Liver (tissue), 8 donors: ENCODE measurements at regions not wholly inside any gene's neighbourhood (a gene's known extent, or its start where the extent isn't known, plus 50 kb on each side); places are given as distances from the start of the nearest gene placed in this dataset.

ENCODE experiments used
- DNase-seq: peaks from one replicate; pipeline ENCODE4 v3.0.0-alpha.2; 2017; ENCODE audit warnings: low spot score
- H3K27ac ChIP-seq, 2 donors: one replicate each; pipeline ENCODE4 v1.7.0; 2013; ENCODE audit warnings: inconsistent platforms in 2 of 2, low read length in 2 of 2, control low read depth in 1 of 2, low read depth in 1 of 2, mild to moderate bottlenecking in 1 of 2
- H3K27me3 ChIP-seq, 4 donors: one replicate each; pipeline versions ENCODE4 v1.6.1 to v1.7.0; 2013; ENCODE audit warnings: low read length in 3 of 4, inconsistent platforms in 1 of 4, mild to moderate bottlenecking in 1 of 4, moderate library complexity in 1 of 4; ENCODE audit not compliant: control insufficient read depth in 4 of 4, insufficient read depth in 4 of 4
- H3K36me3 ChIP-seq, 4 donors: one replicate each; pipeline versions ENCODE4 v1.6.1 to v1.7.0; 2013; ENCODE audit warnings: low read length in 3 of 4, mild to moderate bottlenecking in 3 of 4, low read depth in 1 of 4, moderate library complexity in 1 of 4; ENCODE audit not compliant: control insufficient read depth in 4 of 4, insufficient read depth in 3 of 4
- H3K4me1 ChIP-seq, 4 donors: one replicate each; pipeline versions ENCODE4 v1.6.1 to v1.7.0; 2013; ENCODE audit warnings: low read length in 3 of 4, mild to moderate bottlenecking in 3 of 4, moderate library complexity in 1 of 4; ENCODE audit not compliant: control insufficient read depth in 4 of 4, insufficient read depth in 4 of 4
- H3K4me3 ChIP-seq, 3 donors: one replicate each; pipeline versions ENCODE4 v1.6.1 to v1.7.0; 2013; ENCODE audit warnings: low read length in 3 of 3, control low read depth in 1 of 3, low read depth in 1 of 3, mild to moderate bottlenecking in 1 of 3
- H3K9ac ChIP-seq, 2 donors: one replicate each; pipeline ENCODE4 v1.7.0; 2013; ENCODE audit warnings: low read length in 2 of 2, mild to moderate bottlenecking in 2 of 2, moderate library complexity in 2 of 2, control low read depth in 1 of 2, low read depth in 1 of 2
- H3K9me3 ChIP-seq, 4 donors: one replicate each; pipeline versions ENCODE4 v1.6.1 to v1.7.0; 2013; ENCODE audit warnings: low read length in 3 of 4; ENCODE audit not compliant: control insufficient read depth in 4 of 4
- ATF3 ChIP-seq: IDR thresholded peaks from 2 replicates; pipeline ENCODE4 v1.6.1; 2016; ENCODE audit warnings: antibody characterized with exemption
- CTCF ChIP-seq: fragments of 150-350 bp; IDR thresholded peaks from 2 replicates; pipeline ENCODE4 v1.5.1; 2017; ENCODE audit warnings: improper control_type of control experiment, low read depth, low read length; ENCODE audit not compliant: missing input control
- FOXA1 ChIP-seq: IDR thresholded peaks from 2 replicates; pipeline ENCODE4 v1.6.1; 2016; ENCODE audit warnings: antibody characterized with exemption
- FOXA2 ChIP-seq: IDR thresholded peaks from 2 replicates; pipeline ENCODE4 v1.6.1; 2016; ENCODE audit warnings: antibody characterized with exemption
- GABPA ChIP-seq, 2 donors: IDR thresholded peaks in 1 of 2; conservative IDR thresholded peaks in 1 of 2; 2 replicates each; pipeline ENCODE4 v1.6.1; 2016; ENCODE audit warnings: antibody characterized with exemption in 2 of 2, mild to moderate bottlenecking in 1 of 2, moderate library complexity in 1 of 2
- HNF4G ChIP-seq: IDR thresholded peaks from 2 replicates; pipeline ENCODE4 v1.6.1; 2016; ENCODE audit warnings: antibody characterized with exemption
- JUND ChIP-seq, 2 donors: IDR thresholded peaks; 2 replicates each; pipeline ENCODE4 v1.6.1; 2016; ENCODE audit warnings: antibody characterized with exemption in 2 of 2
- MAX ChIP-seq: IDR thresholded peaks from 2 replicates; pipeline ENCODE4 v1.6.1; 2016; ENCODE audit warnings: antibody characterized with exemption
- NR2F2 ChIP-seq: IDR thresholded peaks from 2 replicates; pipeline ENCODE4 v1.6.1; 2016; ENCODE audit warnings: antibody characterized with exemption
- RAD21 ChIP-seq, 2 donors: IDR thresholded peaks; 2 replicates each; pipeline ENCODE4 v1.6.1; 2016; ENCODE audit warnings: antibody characterized with exemption in 2 of 2, mild to moderate bottlenecking in 2 of 2
- REST ChIP-seq: IDR thresholded peaks from 2 replicates; pipeline ENCODE4 v1.6.1; 2016; ENCODE audit warnings: antibody characterized with exemption, mild to moderate bottlenecking
- RXRA ChIP-seq, 2 donors: IDR thresholded peaks; 2 replicates each; pipeline ENCODE4 v1.6.1; 2017 to 2018; ENCODE audit warnings: antibody characterized with exemption in 2 of 2, mild to moderate bottlenecking in 1 of 2
- TAF1 ChIP-seq: conservative IDR thresholded peaks from 2 replicates; pipeline ENCODE4 v1.6.1; 2016; ENCODE audit warnings: antibody characterized with exemption, mild to moderate bottlenecking
- YY1 ChIP-seq: IDR thresholded peaks from 2 replicates; pipeline ENCODE4 v1.6.1; 2016; ENCODE audit warnings: antibody characterized with exemption, mild to moderate bottlenecking
- WGBS: extraction: QIAGEN DNeasy Blood & Tissue Kit; methylation state at CpG from one replicate; pipeline ENCODE4 v1.1.7; 2013; 5-methylcytosine and 5-hydroxymethylcytosine counted together
- donor health status: healthy.
- donor health status: healthy.
- donor health status: healthy.
- donor health status: healthy.
- donor health status: healthy.

GRCh38 chr2:173667014-173667413, 298.2 kb downstream of the SP3 start:
- no peak for DNase-seq

GRCh38 chr2:173667415-173667814, 297.8 kb downstream of the SP3 start:
- H3K36me3 ChIP-seq = no peaks in the 10 kb centered on the region
- H3K27me3 ChIP-seq = peaks cover 0 to 10% (median 0%) of the 10 kb centered on the region in 4 donors
- no peak for DNase-seq
- H3K27ac ChIP-seq = no peak overlapping the region
- 98% methylated on average over 2 of the region's 2 CpGs for WGBS
- H3K9me3 ChIP-seq = no peaks in the 10 kb centered on the region
- no peak overlapping the region for H3K4me3 ChIP-seq
- no peaks in the 10 kb centered on the region for H3K4me1 ChIP-seq
- H3K9ac ChIP-seq = no peak overlapping the region
- TF ChIP-seq GABPA (IDR thresholded peaks at IDR 0.05 in 1 of 2, conservative IDR thresholded peaks at IDR 0.05 in 1 of 2) (no peak), MAX (no peak), NR2F2 (no peak), FOXA1 (no peak), TAF1 (no peak), YY1 (no peak), JUND (IDR thresholded peaks at IDR 0.05) (no peak), ATF3 (no peak), RXRA (IDR thresholded peaks at IDR 0.05) (no peak), RAD21 (IDR thresholded peaks at IDR 0.05) (no peak), CTCF (no peak)

More at GRCh38 chr2:173667014-173667413, 298.2 kb downstream of the SP3 start:
- no peak for TF ChIP-seq RXRA (IDR thresholded peaks at IDR 0.05)
- TF ChIP-seq MAX = no peak
- TF ChIP-seq TAF1 = no peak
- no peak for TF ChIP-seq CTCF
- no peak for TF ChIP-seq RAD21 (IDR thresholded peaks at IDR 0.05)
- TF ChIP-seq ATF3 = no peak
- no peak for TF ChIP-seq REST
- TF ChIP-seq NR2F2 = no peak
- TF ChIP-seq FOXA1 = no peak
- TF ChIP-seq HNF4G = no peak
- TF ChIP-seq FOXA2 = no peak
- peaks cover 0 to 10% (median 0%) of the 10 kb centered on the region in 4 donors for H3K27me3 ChIP-seq
- H3K36me3 ChIP-seq = no peaks in the 10 kb centered on the region
- H3K9ac ChIP-seq = no peak overlapping the region
- H3K9me3 ChIP-seq = no peaks in the 10 kb centered on the region
- no peak overlapping the region for H3K27ac ChIP-seq
- H3K4me3 ChIP-seq = no peak overlapping the region
- WGBS = 62% methylated on average over 3 of the region's 3 CpGs
- H3K4me1 ChIP-seq = no peaks in the 10 kb centered on the region
